ENCODE measurements at regions not wholly inside any gene's neighbourhood (a gene's known extent, or its start where the extent isn't known, plus 50 kb on each side); places are given as distances from the start of the nearest gene placed in this dataset.

DNA sequence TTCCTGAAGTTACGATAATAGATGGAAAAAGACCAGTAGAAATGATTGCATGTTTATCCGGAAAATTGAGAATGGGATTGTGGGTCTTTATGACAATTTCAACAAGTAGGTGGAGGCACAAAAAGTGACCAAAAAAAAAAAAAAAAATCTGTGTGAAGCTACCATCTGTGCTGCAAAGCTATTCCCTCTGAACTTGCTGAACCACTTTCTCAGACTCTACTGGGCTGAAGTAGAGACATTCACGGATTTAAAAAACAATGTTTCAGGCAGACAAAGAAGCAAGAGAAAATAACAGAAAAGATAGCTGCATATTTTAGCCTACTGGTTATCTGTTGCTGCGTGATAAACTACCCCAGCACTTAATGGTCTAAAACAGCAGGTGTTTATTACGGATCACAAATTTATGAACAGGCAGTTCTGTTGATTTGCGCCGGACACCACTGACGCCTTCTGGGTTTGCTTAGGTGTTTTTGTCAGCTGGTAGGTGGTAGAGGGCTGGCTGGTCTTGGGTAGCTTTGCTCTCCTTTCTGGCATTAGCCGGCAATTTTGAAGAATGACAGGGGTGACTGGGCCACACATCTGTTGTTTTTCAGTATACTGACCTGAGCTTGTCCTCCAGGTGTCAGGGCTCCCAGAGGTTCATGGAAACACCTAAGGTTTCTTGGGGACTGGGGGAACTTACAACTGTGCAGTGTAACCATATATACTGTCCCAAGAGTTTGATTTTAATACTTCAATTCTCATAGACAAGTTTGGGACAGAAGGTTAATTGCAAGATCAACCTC lies 665.1 kb downstream of the CCSER2 start:
- H2BK5ac ChIP-seq (ENCODE audit: low read depth, low read length, poor library complexity, severe bottlenecking) = no peak overlapping the region
- DNase-seq (no peak), ATAC-seq (ENCODE audit: low read depth) (no peak)
- ChIA-PET POLR2A (ENCODE audit: unreplicated experiment) (no interaction called here), CTCF (interaction anchor here (0.6 kb wide), 1 partner anchor 13 kb away, joined by 3 read pairs; no protein-coding TSS in a partner anchor)
- no peaks in the 10 kb centered on the region for H3K27me3 ChIP-seq (ENCODE audit: control insufficient read depth, insufficient read depth, low read length)
- no peaks in the 10 kb centered on the region for H3K4me1 ChIP-seq (ENCODE audit: control insufficient read depth, insufficient read depth, low read length)
- H3K9me1 ChIP-seq (ENCODE audit: insufficient read depth, low read length) = no peaks in the 10 kb centered on the region
- H3K79me1 ChIP-seq (ENCODE audit: low read depth in 1 of 2, low read length in 2 of 2) = no peaks in the 10 kb centered on the region
- H2BK20ac ChIP-seq (ENCODE audit: low read depth, low read length) = no peak overlapping the region
- no peak overlapping the region for H3K23ac ChIP-seq (ENCODE audit: low read depth, low read length)
- TF ChIP-seq RFX5 (IDR thresholded peaks at IDR 0.05; ENCODE audit: low read depth, low read length) = no peak
- TF ChIP-seq SMC3 (IDR thresholded peaks at IDR 0.05; ENCODE audit: low read depth, low read length) = no peak
- no peak for TF ChIP-seq RAD21 (IDR thresholded peaks at IDR 0.05; ENCODE audit: low read length)
- TF ChIP-seq RCOR1 (IDR thresholded peaks at IDR 0.05; ENCODE audit: insufficient replicate concordance, low read length) = no peak
- TF ChIP-seq, protein P1, sequence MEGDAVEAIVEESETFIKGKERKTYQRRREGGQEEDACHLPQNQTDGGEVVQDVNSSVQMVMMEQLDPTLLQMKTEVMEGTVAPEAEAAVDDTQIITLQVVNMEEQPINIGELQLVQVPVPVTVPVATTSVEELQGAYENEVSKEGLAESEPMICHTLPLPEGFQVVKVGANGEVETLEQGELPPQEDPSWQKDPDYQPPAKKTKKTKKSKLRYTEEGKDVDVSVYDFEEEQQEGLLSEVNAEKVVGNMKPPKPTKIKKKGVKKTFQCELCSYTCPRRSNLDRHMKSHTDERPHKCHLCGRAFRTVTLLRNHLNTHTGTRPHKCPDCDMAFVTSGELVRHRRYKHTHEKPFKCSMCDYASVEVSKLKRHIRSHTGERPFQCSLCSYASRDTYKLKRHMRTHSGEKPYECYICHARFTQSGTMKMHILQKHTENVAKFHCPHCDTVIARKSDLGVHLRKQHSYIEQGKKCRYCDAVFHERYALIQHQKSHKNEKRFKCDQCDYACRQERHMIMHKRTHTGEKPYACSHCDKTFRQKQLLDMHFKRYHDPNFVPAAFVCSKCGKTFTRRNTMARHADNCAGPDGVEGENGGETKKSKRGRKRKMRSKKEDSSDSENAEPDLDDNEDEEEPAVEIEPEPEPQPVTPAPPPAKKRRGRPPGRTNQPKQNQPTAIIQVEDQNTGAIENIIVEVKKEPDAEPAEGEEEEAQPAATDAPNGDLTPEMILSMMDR (conservative IDR thresholded peaks at IDR 0.05; ENCODE audit: low read depth, low read length) = no peak
- H4K5ac ChIP-seq (ENCODE audit: low read depth, low read length) = no peak overlapping the region
- H3K27ac ChIP-seq (ENCODE audit: insufficient read depth, low read length) = no peak overlapping the region
- no peak overlapping the region for H2AK9ac ChIP-seq (replicated peaks; ENCODE audit: low read depth, low read length, poor library complexity)
- dilution Hi-C loops (cut with HindIII; ENCODE audit: low sequenced_read_pairs, unreplicated experiment) (no loop called here), in situ Hi-C loops (cut with MboI; ENCODE audit: low sequenced_read_pairs) (no loop called here), intact Hi-C loops (cut with micrococcal nuclease) (no loop called here)
- BruUV-seq (replicated peaks) = no TSS peak
- H3K9me3 ChIP-seq (ENCODE audit: control insufficient read depth, insufficient read depth, low read length) = peaks cover 13% of the 10 kb centered on the region
- no peak overlapping the region for H3K4me3 ChIP-seq (ENCODE audit: insufficient read depth, low read depth, low read length)
- H3K4me2 ChIP-seq (ENCODE audit: low read depth, low read length) = no peak overlapping the region
- no peak overlapping the region for H3K14ac ChIP-seq (replicated peaks; ENCODE audit: low read depth, low read length)
- no peak overlapping the region for H3K56ac ChIP-seq (ENCODE audit: extremely low read depth, insufficient read depth, low read length)
- no peak overlapping the region for H4K91ac ChIP-seq (ENCODE audit: insufficient read depth, low read depth, low read length)
- H2AK5ac ChIP-seq (ENCODE audit: low read depth, low read length) = no peak overlapping the region
- H3K9ac ChIP-seq (ENCODE audit: low read depth, low read length) = no peak overlapping the region
- H3K36me3 ChIP-seq (ENCODE audit: control insufficient read depth, insufficient read depth, low read length) = no peaks in the 10 kb centered on the region
- no peak overlapping the region for H2AFZ ChIP-seq (replicated peaks; ENCODE audit: low read length, poor library complexity)
- H2BK15ac ChIP-seq (ENCODE audit: low read depth, low read length) = no peak overlapping the region
- no peak overlapping the region for H3K18ac ChIP-seq (ENCODE audit: low read depth, low read length)
- no peak overlapping the region for H3K4ac ChIP-seq (ENCODE audit: low read depth, low read length)
- no peak overlapping the region for H4K8ac ChIP-seq (ENCODE audit: low read depth in 2 of 2, low read length in 2 of 2)
- no peak overlapping the region for H2BK120ac ChIP-seq (ENCODE audit: low read depth, low read length)
- no peaks in the 10 kb centered on the region for H4K20me1 ChIP-seq (ENCODE audit: insufficient read depth, low read length)
- 50% methylated on average over 4 of the region's 9 CpGs; no CpG with 5 or more reads in 1 of the 2 experiments for WGBS, 2 experiments (ENCODE audit: extremely low coverage in 2 of 2, insufficient read length in 1 of 2)
